ENCODE measurements at regions not wholly inside any gene's neighbourhood (a gene's known extent, or its start where the extent isn't known, plus 50 kb on each side); places are given as distances from the start of the nearest gene placed in this dataset.

- H3K36me3 ChIP-seq, result no peaks in the 10 kb centered on the region
- no peak for DNase-seq (ENCODE audit: extremely low spot score)
- H3K4me1 ChIP-seq, result no peaks in the 10 kb centered on the region
- no peak overlapping the region for H3K4me3 ChIP-seq
- 75% methylated on average over 9 of the region's 9 CpGs for WGBS
- TF ChIP-seq POLR2AphosphoS5 (IDR thresholded peaks at IDR 0.05) (no peak), POLR2A (IDR thresholded peaks at IDR 0.05; ENCODE audit: low read depth) (no peak), CTCF (IDR thresholded peaks at IDR 0.05) (no peak), EP300 (IDR thresholded peaks at IDR 0.05) (no peak)
- H3K27ac ChIP-seq (replicated peaks in 1 of 4), result no peak overlapping the region
- H3K9me3 ChIP-seq, result no peaks in the 10 kb centered on the region
- peaks cover 0 to 28% (median 0%) of the 10 kb centered on the region in 4 donors for H3K27me3 ChIP-seq
- intact Hi-C loops (cut with DNase I), result no loop called here
Measured at GRCh38 chr22:34997633-34998299, 68.2 kb upstream of the ISX start.

GRCh38 chr22:34998921-34999320 lies 67.0 kb upstream of the ISX start:
- no peaks in the 10 kb centered on the region for H3K36me3 ChIP-seq
- H3K4me3 ChIP-seq, result no peak overlapping the region
- intact Hi-C loops (cut with DNase I), result no loop called here
- peaks cover 0 to 23% (median 0%) of the 10 kb centered on the region in 4 donors for H3K27me3 ChIP-seq
- H3K27ac ChIP-seq (replicated peaks in 1 of 4), result no peak overlapping the region
- TF ChIP-seq POLR2AphosphoS5 (IDR thresholded peaks at IDR 0.05), result no peak
- TF ChIP-seq POLR2A (IDR thresholded peaks at IDR 0.05; ENCODE audit: low read depth), result no peak
- no peak for TF ChIP-seq EP300 (IDR thresholded peaks at IDR 0.05)
- TF ChIP-seq CTCF (IDR thresholded peaks at IDR 0.05), result no peak
- H3K4me1 ChIP-seq, result no peaks in the 10 kb centered on the region
- WGBS, result 80% methylated on average over 3 of the region's 3 CpGs
- no peaks in the 10 kb centered on the region for H3K9me3 ChIP-seq
- DNase-seq (ENCODE audit: extremely low spot score), result no peak

GRCh38 chr22:35008213-35008612 lies 57.7 kb upstream of the ISX start:
- Histone ChIP-seq H3K4me1 (no peaks in the 10 kb centered on the region), H3K9me3 (no peaks in the 10 kb centered on the region), H3K27me3 (peaks cover 0 to 17% (median 0%) of the 10 kb centered on the region in 4 donors), H3K27ac (replicated peaks in 1 of 4) (no peak overlapping the region), H3K4me3 (no peak overlapping the region), H3K36me3 (no peaks in the 10 kb centered on the region)
- WGBS, result 71% methylated on average over 5 of the region's 5 CpGs
- no peak for DNase-seq (ENCODE audit: extremely low spot score)
- TF ChIP-seq POLR2A (IDR thresholded peaks at IDR 0.05; ENCODE audit: low read depth) (no peak), EP300 (IDR thresholded peaks at IDR 0.05) (no peak), POLR2AphosphoS5 (IDR thresholded peaks at IDR 0.05) (no peak), CTCF (IDR thresholded peaks at IDR 0.05) (no peak)
- intact Hi-C loops (cut with DNase I), result no loop called here

- intact Hi-C loops (cut with DNase I), result no loop called here
- Histone ChIP-seq H3K36me3 (no peaks in the 10 kb centered on the region), H3K9me3 (no peaks in the 10 kb centered on the region), H3K27ac (replicated peaks in 1 of 4) (no peak overlapping the region), H3K4me1 (no peaks in the 10 kb centered on the region), H3K4me3 (no peak overlapping the region), H3K27me3 (peaks cover 0 to 17% (median 0%) of the 10 kb centered on the region in 4 donors)
- no peak for DNase-seq (ENCODE audit: extremely low spot score)
- WGBS, result 86% methylated on average over 6 of the region's 6 CpGs
- TF ChIP-seq EP300 (IDR thresholded peaks at IDR 0.05), result no peak
- no peak for TF ChIP-seq CTCF (IDR thresholded peaks at IDR 0.05)
- no peak for TF ChIP-seq POLR2A (IDR thresholded peaks at IDR 0.05; ENCODE audit: low read depth)
- no peak for TF ChIP-seq POLR2AphosphoS5 (IDR thresholded peaks at IDR 0.05)
Measured at GRCh38 chr22:35010543-35010942, 55.4 kb upstream of the ISX start.

- DNase-seq (ENCODE audit: extremely low spot score), result no peak
- H3K4me1 ChIP-seq, result no peaks in the 10 kb centered on the region
- 82% methylated on average over 9 of the region's 9 CpGs for WGBS
- no peaks in the 10 kb centered on the region for H3K9me3 ChIP-seq
- TF ChIP-seq POLR2A (IDR thresholded peaks at IDR 0.05; ENCODE audit: low read depth) (no peak), CTCF (IDR thresholded peaks at IDR 0.05) (no peak), EP300 (IDR thresholded peaks at IDR 0.05) (no peak), POLR2AphosphoS5 (IDR thresholded peaks at IDR 0.05) (no peak)
- intact Hi-C loops (cut with DNase I), result no loop called here
- H3K27me3 ChIP-seq, result no peaks in the 10 kb centered on the region
- H3K36me3 ChIP-seq, result no peaks in the 10 kb centered on the region
- H3K27ac ChIP-seq (replicated peaks in 1 of 4), result no peak overlapping the region
- H3K4me3 ChIP-seq, result no peak overlapping the region
Measured at GRCh38 chr22:35014812-35015211, 51.1 kb upstream of the ISX start.
